DMS53 (cell line): ENCODE measurements at regions not wholly inside any gene's neighbourhood (a gene's known extent, or its start where the extent isn't known, plus 50 kb on each side); places are given as distances from the start of the nearest gene placed in this dataset.
"Not testable (repeated sequence)": the region's sequence is repeated elsewhere in the genome, so short reads cannot be mapped to it uniquely, and the experiment has no call there.

Experiments used
- DNase-seq: peaks from one replicate; lab custom pipeline; 2025; lab: John Stamatoyannopoulos, UW

GRCh38 chr3:145550522-145550921, 610.5 kb downstream of the PLOD2 start:
- no peak for DNase-seq

- DNase-seq, result no peak
Observed at GRCh38 chr3:145557405-145557804, 603.6 kb downstream of the PLOD2 start.

- DNase-seq, result no peak
Observed at GRCh38 chr3:145578471-145578870, 582.5 kb downstream of the PLOD2 start.

GRCh38 chr3:145581694-145582093, 579.3 kb downstream of the PLOD2 start:
- DNase-seq, result no peak

GRCh38 chr3:145604851-145605250, 556.1 kb downstream of the PLOD2 start:
- no peak for DNase-seq

GRCh38 chr3:145620002-145620401, 541.0 kb downstream of the PLOD2 start:
- no peak for DNase-seq

- DNase-seq, result no peak
Observed at GRCh38 chr3:145620486-145620885, 540.5 kb downstream of the PLOD2 start.

GRCh38 chr3:145623349-145623748, 537.6 kb downstream of the PLOD2 start:
- peak; percentile 7 for DNase-seq

GRCh38 chr3:145628211-145628610, 532.8 kb downstream of the PLOD2 start:
- DNase-seq, result no peak

- no peak for DNase-seq
Observed at GRCh38 chr3:145637105-145637504, 523.9 kb downstream of the PLOD2 start.

- no peak for DNase-seq
Observed at GRCh38 chr3:145639003-145639606, 521.9 kb downstream of the PLOD2 start.

- DNase-seq, result no peak
Observed at GRCh38 chr3:145639875-145640274, 521.1 kb downstream of the PLOD2 start.

GRCh38 chr3:145648396-145648795, 512.6 kb downstream of the PLOD2 start:
- DNase-seq, result no peak

- DNase-seq, result peak; percentile 5
Observed at GRCh38 chr3:145649368-145649887, 511.6 kb downstream of the PLOD2 start.

GRCh38 chr3:145650170-145650569, 510.8 kb downstream of the PLOD2 start:
- peak; percentile 5 for DNase-seq

- no peak for DNase-seq
Observed at GRCh38 chr3:145671121-145671520, 489.9 kb downstream of the PLOD2 start.

- DNase-seq, result no peak
Observed at GRCh38 chr3:145673838-145674237, 487.1 kb downstream of the PLOD2 start.

- peak; percentile 23 for DNase-seq
Observed at GRCh38 chr3:145678401-145678800, 482.6 kb downstream of the PLOD2 start.

- no peak for DNase-seq
Observed at GRCh38 chr3:145681181-145681580, 479.8 kb downstream of the PLOD2 start.

- not testable (repeated sequence) for DNase-seq
Observed at GRCh38 chr3:145687978-145688377, 473.0 kb downstream of the PLOD2 start.

- no peak for DNase-seq
Observed at GRCh38 chr3:145692751-145693150, 468.2 kb downstream of the PLOD2 start.

GRCh38 chr3:145696011-145696410, 465.0 kb downstream of the PLOD2 start:
- no peak for DNase-seq

- DNase-seq, result no peak
Observed at GRCh38 chr3:145698250-145698649, 462.7 kb downstream of the PLOD2 start.

GRCh38 chr3:145698749-145699148, 462.2 kb downstream of the PLOD2 start:
- peak; percentile 3 for DNase-seq
